ENCODE measurements at regions not wholly inside any gene's neighbourhood (a gene's known extent, or its start where the extent isn't known, plus 50 kb on each side); places are given as distances from the start of the nearest gene placed in this dataset.

GRCh38 chr4:122988696-122989095, 66.3 kb upstream of the NUDT6 start:
- no peaks in the 10 kb centered on the region for H3K27me3 ChIP-seq (ENCODE audit: control insufficient read depth, low read length)
- no peak overlapping the region for H3K4me2 ChIP-seq (ENCODE audit: low read length)
- peaks cover 3% of the 10 kb centered on the region; the same call in 1 of the 2 replicates for H3K4me1 ChIP-seq (ENCODE audit: control insufficient read depth, low read length)
- H3K4me3 ChIP-seq (ENCODE audit: low read length), result no peak overlapping the region
- TF ChIP-seq EZH2phosphoT487 (IDR thresholded peaks at IDR 0.05; ENCODE audit: borderline replicate concordance, low read length) (no peak), CTCF (IDR thresholded peaks at IDR 0.05; ENCODE audit: low read depth, low read length, poor library complexity, severe bottlenecking) (no peak)
- H3F3A ChIP-seq (ENCODE audit: control insufficient read depth, insufficient read depth), result no peaks in the 10 kb centered on the region
- H3K79me2 ChIP-seq (ENCODE audit: control insufficient read depth, low read length), result no peaks in the 10 kb centered on the region
- H3K27ac ChIP-seq (ENCODE audit: low read depth, low read length), result no peak overlapping the region
- no peaks in the 10 kb centered on the region; the same call in 1 of the 2 replicates for H3K9me3 ChIP-seq (ENCODE audit: control insufficient read depth, insufficient read depth, low read length)
- H3K36me3 ChIP-seq (ENCODE audit: control insufficient read depth, low read length), result peaks cover 4% of the 10 kb centered on the region; the same call in 1 of the 2 replicates
- H4K20me1 ChIP-seq (ENCODE audit: control insufficient read depth, insufficient read depth, low read depth, low read length), result no peaks in the 10 kb centered on the region
- no peaks in the 10 kb centered on the region for H3K9me2 ChIP-seq (replicated peaks; ENCODE audit: control insufficient read depth, low read length)

DNA sequence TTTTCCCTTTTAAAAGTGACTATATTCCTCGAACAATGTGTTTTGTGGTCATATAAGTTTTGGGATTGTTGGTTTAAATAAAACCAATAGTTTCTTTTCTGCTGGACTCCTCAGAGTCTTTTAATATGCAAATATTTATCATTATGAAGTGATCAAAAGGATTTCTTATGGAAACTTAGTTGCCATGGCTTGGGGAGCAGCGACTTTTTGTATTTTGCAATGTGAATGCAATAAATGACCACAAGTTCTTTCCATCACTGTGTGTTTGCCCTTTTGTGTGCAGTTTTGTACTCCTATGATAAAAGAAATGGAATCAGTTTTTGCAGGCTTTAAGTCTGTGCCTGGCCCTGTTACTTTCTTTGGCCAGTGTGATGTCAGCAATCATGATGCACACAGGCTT, 68.5 kb upstream of the NUDT6 start:
- Histone ChIP-seq H3K79me2 (ENCODE audit: control insufficient read depth, low read length) (no peaks in the 10 kb centered on the region), H3K4me2 (ENCODE audit: low read length) (no peak overlapping the region), H3K4me3 (ENCODE audit: low read length) (no peak overlapping the region), H3K4me1 (ENCODE audit: control insufficient read depth, low read length) (peaks cover 3% of the 10 kb centered on the region; the same call in 1 of the 2 replicates), H3K9me3 (ENCODE audit: control insufficient read depth, insufficient read depth, low read length) (no peaks in the 10 kb centered on the region; the same call in 1 of the 2 replicates), H3K27ac (ENCODE audit: low read depth, low read length) (no peak overlapping the region), H3K36me3 (ENCODE audit: control insufficient read depth, low read length) (no peaks in the 10 kb centered on the region; the same call in 1 of the 2 replicates), H3F3A (ENCODE audit: control insufficient read depth, insufficient read depth) (no peaks in the 10 kb centered on the region), H4K20me1 (ENCODE audit: control insufficient read depth, insufficient read depth, low read depth, low read length) (no peaks in the 10 kb centered on the region), H3K9me2 (replicated peaks; ENCODE audit: control insufficient read depth, low read length) (no peaks in the 10 kb centered on the region), H3K27me3 (ENCODE audit: control insufficient read depth, low read length) (no peaks in the 10 kb centered on the region)
- TF ChIP-seq EZH2phosphoT487 (IDR thresholded peaks at IDR 0.05; ENCODE audit: borderline replicate concordance, low read length), result no peak
- no peak for TF ChIP-seq CTCF (IDR thresholded peaks at IDR 0.05; ENCODE audit: low read depth, low read length, poor library complexity, severe bottlenecking)

DNA sequence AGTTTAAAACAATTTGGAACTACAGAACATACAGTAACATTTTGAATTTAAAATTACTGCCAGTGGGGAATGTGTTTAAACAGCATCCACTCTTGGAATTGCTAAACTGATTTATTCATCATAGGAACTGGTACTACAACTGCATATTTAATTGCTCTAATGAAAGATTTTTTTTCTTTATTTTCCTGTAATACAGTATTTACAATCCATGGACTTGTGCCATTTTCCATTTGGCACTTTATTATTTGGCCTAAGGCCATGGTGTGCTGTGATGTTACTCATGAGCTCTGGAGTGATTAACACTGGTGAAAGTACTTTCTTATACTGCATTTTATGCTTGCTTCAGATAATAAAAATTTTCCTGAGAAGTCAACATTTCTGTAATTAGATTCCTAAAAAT, 69.7 kb upstream of the NUDT6 start:
- no peak overlapping the region for H3K4me2 ChIP-seq (ENCODE audit: low read length)
- H3F3A ChIP-seq (ENCODE audit: control insufficient read depth, insufficient read depth), result no peaks in the 10 kb centered on the region
- H3K4me3 ChIP-seq (ENCODE audit: low read length), result no peak overlapping the region
- no peaks in the 10 kb centered on the region for H3K79me2 ChIP-seq (ENCODE audit: control insufficient read depth, low read length)
- H3K27ac ChIP-seq (ENCODE audit: low read depth, low read length), result no peak overlapping the region
- H3K4me1 ChIP-seq (ENCODE audit: control insufficient read depth, low read length), result peaks cover 3% of the 10 kb centered on the region; the same call in 1 of the 2 replicates
- H3K27me3 ChIP-seq (ENCODE audit: control insufficient read depth, low read length), result no peaks in the 10 kb centered on the region
- H3K9me2 ChIP-seq (replicated peaks; ENCODE audit: control insufficient read depth, low read length), result no peaks in the 10 kb centered on the region
- no peaks in the 10 kb centered on the region; the same call in 1 of the 2 replicates for H3K36me3 ChIP-seq (ENCODE audit: control insufficient read depth, low read length)
- TF ChIP-seq CTCF (IDR thresholded peaks at IDR 0.05; ENCODE audit: low read depth, low read length, poor library complexity, severe bottlenecking) (no peak), EZH2phosphoT487 (IDR thresholded peaks at IDR 0.05; ENCODE audit: borderline replicate concordance, low read length) (no peak)
- H4K20me1 ChIP-seq (ENCODE audit: control insufficient read depth, insufficient read depth, low read depth, low read length), result no peaks in the 10 kb centered on the region
- no peaks in the 10 kb centered on the region; the same call in 1 of the 2 replicates for H3K9me3 ChIP-seq (ENCODE audit: control insufficient read depth, insufficient read depth, low read length)
